HFFc6 (cell line): ENCODE measurements at regions not wholly inside any gene's neighbourhood (a gene's known extent, or its start where the extent isn't known, plus 50 kb on each side); places are given as distances from the start of the nearest gene placed in this dataset.

Experiments
- DNase-seq: peaks from one replicate; pipeline ENCODE4 v3.0.0-alpha.2; 2018
- H3K27ac Mint-ChIP-seq: 2 replicates; pipeline ENCODE4 v1.8.0; 2020; ENCODE audit warnings: mild to moderate bottlenecking, mixed read lengths
- H3K27me3 Mint-ChIP-seq: 2 replicates; pipeline ENCODE4 v1.8.0; 2021; ENCODE audit warnings: mild to moderate bottlenecking, moderate library complexity, mixed read lengths; ENCODE audit not compliant: insufficient read depth
- H3K36me3 Mint-ChIP-seq: 2 replicates; pipeline ENCODE4 v1.8.0; 2021; ENCODE audit warnings: low read depth, mixed read lengths
- H3K4me1 Mint-ChIP-seq: 2 replicates; pipeline ENCODE4 v1.8.0; 2020; ENCODE audit warnings: low read depth, mixed read lengths
- H3K4me3 Mint-ChIP-seq: 2 replicates; pipeline ENCODE4 v1.8.0; 2020; ENCODE audit warnings: mild to moderate bottlenecking, moderate library complexity, mixed read lengths
- H3K9me3 Mint-ChIP-seq: 2 replicates; pipeline ENCODE4 v1.8.0; 2020; ENCODE audit warnings: mild to moderate bottlenecking, mixed read lengths
- CTCF ChIP-seq: fragments of 200-600 bp; sonication (generic); IDR thresholded peaks from 2 replicates; pipeline ENCODE4 v1.5.0; 2021; ENCODE audit warnings: antibody characterized with exemption, mild to moderate bottlenecking

GRCh38 chr7:68537051-68537773, 1061.1 kb upstream of the AUTS2 start:
- H3K36me3 Mint-ChIP-seq, result no peaks in the 10 kb centered on the region
- DNase-seq, result no peak

DNA sequence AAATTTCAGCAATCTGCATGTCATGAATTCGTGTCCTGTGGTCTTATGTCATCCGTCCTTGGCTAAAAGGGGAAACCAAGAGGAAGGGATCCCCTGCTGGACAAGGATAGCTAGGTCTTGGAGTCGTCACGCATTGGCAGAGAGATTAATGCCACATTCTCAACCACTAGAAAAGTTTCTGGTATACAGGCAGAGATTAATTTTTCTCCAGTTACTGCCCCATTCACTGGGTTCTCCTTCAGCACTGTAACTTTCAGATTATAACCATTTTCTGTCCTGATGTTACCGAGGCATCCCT, 1060.6 kb upstream of the AUTS2 start:
- Mint-ChIP-seq H3K27ac (no peak overlapping the region), H3K9me3 (peaks cover 10% of the 10 kb centered on the region), H3K27me3 (no peaks in the 10 kb centered on the region), H3K36me3 (no peaks in the 10 kb centered on the region), H3K4me3 (no peak overlapping the region), H3K4me1 (no peaks in the 10 kb centered on the region)
- no peak for DNase-seq
- no peak for TF ChIP-seq CTCF

More at GRCh38 chr7:68537051-68537773, 1061.1 kb upstream of the AUTS2 start:
- H3K27me3 Mint-ChIP-seq, result no peaks in the 10 kb centered on the region; the same call in 1 of the 2 replicates
- H3K9me3 Mint-ChIP-seq, result peaks cover 8% of the 10 kb centered on the region
- H3K27ac Mint-ChIP-seq, result no peak overlapping the region
- H3K4me1 Mint-ChIP-seq, result no peaks in the 10 kb centered on the region
- no peak overlapping the region for H3K4me3 Mint-ChIP-seq
- TF ChIP-seq CTCF, result no peak

GRCh38 chr7:68542831-68543230, 1055.4 kb upstream of the AUTS2 start:
- H3K4me1 Mint-ChIP-seq, result peaks cover 10% of the 10 kb centered on the region; the same call in 1 of the 2 replicates
- H3K27ac Mint-ChIP-seq, result no peak overlapping the region
- no peak for TF ChIP-seq CTCF
- no peaks in the 10 kb centered on the region for H3K36me3 Mint-ChIP-seq
- H3K27me3 Mint-ChIP-seq, result no peaks in the 10 kb centered on the region
- no peak overlapping the region for H3K4me3 Mint-ChIP-seq
- DNase-seq, result no peak
- H3K9me3 Mint-ChIP-seq, result peaks cover 19% of the 10 kb centered on the region

- H3K4me3 Mint-ChIP-seq, result no peak overlapping the region
- no peak overlapping the region for H3K27ac Mint-ChIP-seq
- DNase-seq, result no peak
- H3K27me3 Mint-ChIP-seq, result no peaks in the 10 kb centered on the region
- no peaks in the 10 kb centered on the region for H3K36me3 Mint-ChIP-seq
- no peak for TF ChIP-seq CTCF
- peaks cover 19% of the 10 kb centered on the region for H3K9me3 Mint-ChIP-seq
- peaks cover 13% of the 10 kb centered on the region; the same call in 1 of the 2 replicates for H3K4me1 Mint-ChIP-seq
Observed at GRCh38 chr7:68544851-68545250, 1053.4 kb upstream of the AUTS2 start.

DNA sequence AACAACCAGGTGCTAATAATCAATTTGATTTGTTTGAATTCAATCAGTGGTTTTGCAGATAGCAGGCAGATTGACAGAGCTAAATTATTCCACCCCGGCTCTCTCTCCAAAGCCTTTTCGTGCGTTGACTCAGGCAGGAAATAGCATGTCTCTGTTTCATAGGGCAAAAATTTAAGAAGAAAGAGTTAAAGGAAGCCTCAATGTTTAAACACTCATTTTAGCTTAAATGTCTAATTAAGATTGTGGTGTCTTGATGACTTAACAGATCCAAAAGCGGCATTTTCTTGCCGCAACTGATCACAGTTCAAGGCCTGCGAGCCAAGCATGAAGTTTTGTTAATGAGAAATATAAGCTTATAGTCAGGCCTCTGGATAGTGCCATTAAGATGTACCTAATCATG, 1051.1 kb upstream of the AUTS2 start:
- no peak for TF ChIP-seq CTCF
- H3K27me3 Mint-ChIP-seq, result no peaks in the 10 kb centered on the region
- no peak overlapping the region for H3K27ac Mint-ChIP-seq
- H3K4me3 Mint-ChIP-seq, result no peak overlapping the region
- peaks cover 11% of the 10 kb centered on the region for H3K9me3 Mint-ChIP-seq
- H3K36me3 Mint-ChIP-seq, result no peaks in the 10 kb centered on the region
- peaks cover 13% of the 10 kb centered on the region; the same call in 1 of the 2 replicates for H3K4me1 Mint-ChIP-seq
- DNase-seq, result no peak
